Mucosa of descending colon (tissue), 3 donors: ENCODE measurements at regions not wholly inside any gene's neighbourhood (a gene's known extent, or its start where the extent isn't known, plus 50 kb on each side); places are given as distances from the start of the nearest gene placed in this dataset.

Source experiments
- ATAC-seq: fragments of 200-7000 bp; cut with Tn5 transposase; one replicate; pipeline ENCODE4 v1.9.1; 2020; ENCODE audit warnings: mild to moderate bottlenecking, moderate library complexity
- DNase-seq, 3 donors: peaks; one replicate each; pipeline ENCODE4 v3.0.0-alpha.2; 2020
- H3K36me3 ChIP-seq: fragments of 200-600 bp; one replicate; pipeline ENCODE4 v1.8.0; 2021; ENCODE audit warnings: low read depth, mild to moderate bottlenecking
- H3K4me1 ChIP-seq: fragments of 200-600 bp; one replicate; pipeline ENCODE4 v1.8.0; 2021; ENCODE audit warnings: low read depth, mild to moderate bottlenecking
- H3K4me3 ChIP-seq: fragments of 200-600 bp; one replicate; pipeline ENCODE4 v1.8.0; 2021; ENCODE audit warnings: mild to moderate bottlenecking
- H3K9me3 ChIP-seq: fragments of 200-600 bp; one replicate; pipeline ENCODE4 v1.8.0; 2021; ENCODE audit warnings: mild to moderate bottlenecking
- CTCF ChIP-seq: fragments of 200-600 bp; IDR thresholded peaks from one replicate; pipeline ENCODE4 v1.8.0; 2022; ENCODE audit warnings: antibody characterized with exemption, mild to moderate bottlenecking
- intact Hi-C, 2 donors: fragments of 100-400 bp; cut with DNase I in 1 of 2; cut with micrococcal nuclease in 1 of 2; formaldehyde crosslinking; loops; one replicate each; pipeline versions ENCODE4 v1.11.0 to v1.11.1; 2022; cut with DNase I, micrococcal nuclease
- donor health status: DM: no; HTN: no; CAD: no; lungs with moderate emphysema.
- donor health status: DM: no; HTN: no; CAD: no.
- donor health status: DM: no; HTN: yes; CAD: no.

GRCh38 chr2:238506371-238507068 is 79.8 kb downstream of the ASB1 start:
- H3K4me3 ChIP-seq: no peak overlapping the region
- H3K9me3 ChIP-seq: no peaks in the 10 kb centered on the region
- no peak for ATAC-seq
- no peaks in the 10 kb centered on the region for H3K36me3 ChIP-seq
- intact Hi-C loops: no loop called here
- no peaks in the 10 kb centered on the region for H3K4me1 ChIP-seq
- TF ChIP-seq CTCF: no peak
- DNase-seq: no peak

- no peak overlapping the region for H3K4me3 ChIP-seq
Observed at GRCh38 chr2:238507836-238508235, 81.1 kb downstream of the ASB1 start.

GRCh38 chr2:238509151-238509835 is 82.6 kb downstream of the ASB1 start:
- no peak for DNase-seq
- intact Hi-C loops: no loop called here
- ATAC-seq: no peak

More at GRCh38 chr2:238507836-238508235, 81.1 kb downstream of the ASB1 start:
- H3K4me1 ChIP-seq: no peaks in the 10 kb centered on the region
- no peaks in the 10 kb centered on the region for H3K36me3 ChIP-seq
- intact Hi-C loops: no loop called here
- TF ChIP-seq CTCF: no peak
- no peaks in the 10 kb centered on the region for H3K9me3 ChIP-seq
- DNase-seq (no peak), ATAC-seq (no peak)

GRCh38 chr2:238509903-238510302 is 83.2 kb downstream of the ASB1 start:
- no peak for DNase-seq
- H3K4me3 ChIP-seq: no peak overlapping the region
- ATAC-seq: no peak
- no peaks in the 10 kb centered on the region for H3K36me3 ChIP-seq
- intact Hi-C loops: no loop called here
- no peaks in the 10 kb centered on the region for H3K9me3 ChIP-seq
- no peaks in the 10 kb centered on the region for H3K4me1 ChIP-seq
- no peak for TF ChIP-seq CTCF

More at GRCh38 chr2:238509151-238509835, 82.6 kb downstream of the ASB1 start:
- Histone ChIP-seq H3K9me3 (no peaks in the 10 kb centered on the region), H3K4me3 (no peak overlapping the region), H3K4me1 (no peaks in the 10 kb centered on the region), H3K36me3 (no peaks in the 10 kb centered on the region)
- TF ChIP-seq CTCF: no peak

- no peak for ATAC-seq
Observed at GRCh38 chr2:238510911-238511613, 84.3 kb downstream of the ASB1 start.

More at GRCh38 chr2:238510911-238511613, 84.3 kb downstream of the ASB1 start:
- Histone ChIP-seq H3K4me1 (no peaks in the 10 kb centered on the region), H3K9me3 (no peaks in the 10 kb centered on the region), H3K4me3 (no peak overlapping the region), H3K36me3 (no peaks in the 10 kb centered on the region)
- no peak for TF ChIP-seq CTCF
- no peak for DNase-seq
- intact Hi-C loops: no loop called here
